Endothelial cell of umbilical vein (primary cell): ENCODE measurements at regions not wholly inside any gene's neighbourhood (a gene's known extent, or its start where the extent isn't known, plus 50 kb on each side); places are given as distances from the start of the nearest gene placed in this dataset.

ENCODE experiments used
- BruUV-seq: library from RNA; stranded (reverse); fragments of 400-500 nt; replicated peaks from 2 replicates; lab custom pipeline; 2021; lab: Mats Ljungman, UMichigan
- CTCF ChIA-PET: fragments of 300-600, 350-600 bp; sonication (Branson Sonifier 250); formaldehyde crosslinking; loops from one replicate; lab custom pipeline; 2021; ENCODE audit warnings: antibody characterized with exemption, inconsistent platforms; lab: Charles Lee
- POLR2A ChIA-PET: fragments of 300-600, 350-600 bp; sonication (Branson Sonifier 250); formaldehyde crosslinking; loops from one replicate; lab custom pipeline; 2021; ENCODE audit warnings: antibody characterized with exemption, inconsistent platforms; lab: Charles Lee
- DNase-seq: peaks from one replicate; pipeline ENCODE4 v3.0.0-alpha.2; 2011; ENCODE audit warnings: low read depth, low spot score
- FAIRE-seq: peaks from 2 replicates; lab custom pipeline; 2011; peaks lifted over from hg19 to GRCh38; lab: Jason Lieb, UNC
- H2AFZ ChIP-seq: 2 replicates; pipeline ENCODE4 v1.6.0; 2012; ENCODE audit warnings: low read depth, low read length, control low read depth, inconsistent platforms
- H3K27ac ChIP-seq: 2 replicates; pipeline ENCODE4 v1.5.1; 2011; ENCODE audit warnings: low read depth, mild to moderate bottlenecking, control low read depth, low read length, moderate library complexity; ENCODE audit not compliant: insufficient read depth
- H3K27me3 ChIP-seq, 2 experiments: 2 replicates each; pipeline versions ENCODE4 v1.6.0 to v1.6.1; 2011; ENCODE audit warnings: low read length in 2 of 2, mixed read lengths in 1 of 2; ENCODE audit not compliant: control insufficient read depth in 2 of 2, insufficient read depth in 2 of 2
- H3K36me3 ChIP-seq, 2 experiments: 2 replicates in 1 of 2; 3 replicates in 1 of 2; pipeline ENCODE4 v1.5.1; 2011; ENCODE audit warnings: low read length in 2 of 2, mild to moderate bottlenecking in 1 of 2, moderate library complexity in 1 of 2; ENCODE audit not compliant: control insufficient read depth in 2 of 2, insufficient read depth in 2 of 2; ENCODE audit errors: extremely low read depth in 1 of 2
- H3K4me1 ChIP-seq: 3 replicates; pipeline ENCODE4 v1.5.1; 2011; ENCODE audit warnings: mild to moderate bottlenecking, low read length; ENCODE audit not compliant: control insufficient read depth, insufficient read depth; ENCODE audit errors: extremely low read depth
- H3K4me2 ChIP-seq: 2 replicates; pipeline ENCODE4 v1.6.1; 2011; ENCODE audit warnings: low read length, control low read depth, mixed read lengths; ENCODE audit not compliant: insufficient read depth
- H3K4me3 ChIP-seq, 3 experiments: fragments of 200-600 bp in 1 of 3; sonication (generic), shearing (Covaris generic) in 1 of 3; replicated peaks in 1 of 3; 2 replicates each; pipeline ENCODE4 v1.5.1; 2011 to 2016; ENCODE audit warnings: control low read depth in 3 of 3, low read length in 3 of 3, mild to moderate bottlenecking in 2 of 3, inconsistent platforms in 1 of 3, low read depth in 1 of 3, moderate library complexity in 1 of 3; ENCODE audit not compliant: insufficient read depth in 1 of 3
- H3K79me2 ChIP-seq: 2 replicates; pipeline ENCODE4 v1.6.0; 2012; ENCODE audit warnings: low read length, inconsistent platforms; ENCODE audit not compliant: control insufficient read depth, insufficient read depth
- H3K9ac ChIP-seq: replicated peaks from 2 replicates; pipeline ENCODE3; 2011; ENCODE audit warnings: low read length, control low read depth; ENCODE audit not compliant: insufficient read depth; ENCODE audit errors: extremely low read depth
- H3K9me1 ChIP-seq: replicated peaks from 3 replicates; pipeline ENCODE4 v1.6.0; 2011; ENCODE audit warnings: mild to moderate bottlenecking, low read length; ENCODE audit not compliant: control insufficient read depth, insufficient read depth; ENCODE audit errors: extremely low read depth
- H3K9me3 ChIP-seq: replicated peaks from 2 replicates; pipeline ENCODE4 v1.5.1; 2012; ENCODE audit warnings: low read length, inconsistent platforms; ENCODE audit not compliant: control insufficient read depth, insufficient read depth
- H4K20me1 ChIP-seq: replicated peaks from 2 replicates; pipeline ENCODE3; 2011; ENCODE audit warnings: mild to moderate bottlenecking, low read length; ENCODE audit not compliant: control insufficient read depth, insufficient read depth; ENCODE audit errors: extremely low read depth
- EZH2 ChIP-seq: IDR thresholded peaks from 2 replicates; pipeline ENCODE4 v1.6.1; 2012; ENCODE audit warnings: borderline replicate concordance, low read depth, mild to moderate bottlenecking, moderate library complexity, low read length, inconsistent platforms; ENCODE audit not compliant: severe bottlenecking
- FOS ChIP-seq: IDR thresholded peaks from 2 replicates; pipeline ENCODE4 v1.6.1; 2011; ENCODE audit warnings: mild to moderate bottlenecking, low read length, moderate library complexity, borderline replicate concordance; ENCODE audit not compliant: insufficient read depth
- GATA2 ChIP-seq: IDR thresholded peaks from 2 replicates; pipeline ENCODE4 v1.7.0; 2011; ENCODE audit warnings: low read depth, mild to moderate bottlenecking, moderate library complexity, mixed read lengths, low read length; ENCODE audit not compliant: insufficient read length, insufficient read depth
- JUN ChIP-seq: IDR thresholded peaks from 2 replicates; pipeline ENCODE4 v1.6.1; 2011; ENCODE audit warnings: borderline replicate concordance, low read depth; ENCODE audit not compliant: insufficient read length, insufficient read depth
- MYC ChIP-seq: IDR thresholded peaks from one replicate; pipeline ENCODE4 v1.6.1; 2011; ENCODE audit warnings: mild to moderate bottlenecking, low read depth, low read length
- POLR2A ChIP-seq: IDR thresholded peaks from 2 replicates; pipeline ENCODE4 v1.6.1; 2012; ENCODE audit warnings: low read depth, mild to moderate bottlenecking, control low read depth, low read length
- POLR2AphosphoS5 ChIP-seq: IDR thresholded peaks from 2 replicates; pipeline ENCODE4 v1.6.1; 2012; ENCODE audit warnings: low read depth, mild to moderate bottlenecking, control low read depth, low read length, moderate library complexity; ENCODE audit not compliant: insufficient read depth
- dilution Hi-C: fragments of 300-500 bp; cut with MboI; formaldehyde crosslinking; loops from one replicate; pipeline ENCODE4 v1.15.0; 2019; ENCODE audit warnings: low sequenced_read_pairs; ENCODE audit not compliant: extremely low pct_ligation_motif_present
- intact Hi-C: fragments of 100-400 bp; cut with micrococcal nuclease; formaldehyde crosslinking; loops from one replicate; pipeline ENCODE4 v1.10.0; 2022
- TF ChIP-seq, protein P1 (sequence below): IDR thresholded peaks from 2 replicates; pipeline ENCODE4 v1.6.1; 2011; ENCODE audit not compliant: insufficient read depth, insufficient read length
- TF ChIP-seq, protein P2 (sequence below), 2 donors: IDR thresholded peaks; 1 replicate in 1 of 2; 2 replicates in 1 of 2; pipeline ENCODE4 v1.5.1; 2011; ENCODE audit warnings: low read length in 2 of 2, mild to moderate bottlenecking in 2 of 2, moderate library complexity in 2 of 2, control low read depth in 1 of 2, inconsistent platforms in 1 of 2, low read depth in 1 of 2; ENCODE audit not compliant: insufficient read depth in 1 of 2; ENCODE audit errors: extremely low read depth in 1 of 2

DNA sequence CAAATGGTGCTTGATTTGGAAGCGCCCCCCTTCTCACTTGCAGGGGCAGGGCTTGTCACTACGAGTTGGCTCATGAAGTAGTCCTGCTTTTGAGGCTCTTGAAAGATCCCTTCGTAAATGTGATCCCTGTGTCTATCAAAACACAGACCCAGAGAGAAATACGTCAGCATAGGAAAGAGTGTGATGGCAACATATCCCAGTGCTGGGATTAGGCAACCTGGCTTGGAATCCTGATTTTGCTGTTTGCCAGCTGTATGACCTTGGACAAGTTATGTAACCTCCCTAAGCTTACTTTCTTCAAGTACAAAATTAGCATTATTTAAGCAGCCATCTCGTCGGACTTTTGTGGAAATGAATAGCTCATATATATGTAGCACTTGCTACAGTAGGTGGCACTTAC is 228.4 kb downstream of the ATG4C start:
- ChIA-PET CTCF (no interaction called here), POLR2A (no interaction called here)
- Histone ChIP-seq H3K27me3 (no peaks in the 10 kb centered on the region), H3K4me2 (no peak overlapping the region), H3K4me3 (no peak overlapping the region), H2AFZ (no peak overlapping the region), H3K9me1 (no peaks in the 10 kb centered on the region), H3K79me2 (no peaks in the 10 kb centered on the region), H3K36me3 (no peaks in the 10 kb centered on the region), H3K9me3 (no peaks in the 10 kb centered on the region), H3K27ac (no peak overlapping the region), H4K20me1 (no peaks in the 10 kb centered on the region), H3K4me1 (no peaks in the 10 kb centered on the region), H3K9ac (no peak overlapping the region)
- BruUV-seq: no TSS peak
- dilution Hi-C loops: no loop called here
- intact Hi-C loops: no loop called here
- TF ChIP-seq JUN: no peak
- TF ChIP-seq POLR2A: no peak
- TF ChIP-seq POLR2AphosphoS5: no peak
- no peak for TF ChIP-seq FOS
- TF ChIP-seq, protein P1, sequence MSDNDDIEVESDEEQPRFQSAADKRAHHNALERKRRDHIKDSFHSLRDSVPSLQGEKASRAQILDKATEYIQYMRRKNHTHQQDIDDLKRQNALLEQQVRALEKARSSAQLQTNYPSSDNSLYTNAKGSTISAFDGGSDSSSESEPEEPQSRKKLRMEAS: no peak
- no peak for DNase-seq
- no peak for FAIRE-seq

DNA sequence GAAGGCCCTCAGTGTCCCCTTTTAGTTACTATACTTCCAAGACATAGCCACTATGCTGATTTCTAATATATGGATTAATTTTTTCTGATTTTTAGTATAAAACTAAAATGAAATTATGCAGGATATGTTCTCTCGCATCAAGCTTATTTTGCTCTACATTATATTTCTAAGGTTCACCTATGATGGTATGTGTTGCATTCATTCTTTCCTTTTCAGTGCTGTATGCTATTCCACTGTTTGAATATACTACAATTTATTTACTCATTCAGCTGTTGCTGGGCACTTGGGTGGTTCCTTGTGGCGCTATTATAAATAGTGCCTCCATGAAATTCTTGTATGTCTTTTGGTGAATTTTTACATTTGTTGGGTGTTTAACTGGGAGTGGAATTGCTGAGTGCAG is 230.3 kb downstream of the ATG4C start:
- H3K4me2 ChIP-seq: no peak overlapping the region
- no peak for DNase-seq
- FAIRE-seq: no peak

More for the DNA sequence above, 230.3 kb downstream of the ATG4C start:
- no peak overlapping the region for H2AFZ ChIP-seq
- H3K4me3 ChIP-seq: no peak overlapping the region
- H4K20me1 ChIP-seq: no peaks in the 10 kb centered on the region
- no peaks in the 10 kb centered on the region for H3K9me3 ChIP-seq
- no peaks in the 10 kb centered on the region for H3K36me3 ChIP-seq
- H3K79me2 ChIP-seq: no peaks in the 10 kb centered on the region
- BruUV-seq: no TSS peak
- no peaks in the 10 kb centered on the region for H3K9me1 ChIP-seq
- POLR2A ChIA-PET: no interaction called here
- no peaks in the 10 kb centered on the region for H3K27me3 ChIP-seq
- no peak overlapping the region for H3K9ac ChIP-seq
- no peak for TF ChIP-seq FOS
- no peak for TF ChIP-seq EZH2
- TF ChIP-seq POLR2AphosphoS5: no peak
- TF ChIP-seq, protein P1: no peak
- TF ChIP-seq GATA2: no peak
- TF ChIP-seq, protein P2, sequence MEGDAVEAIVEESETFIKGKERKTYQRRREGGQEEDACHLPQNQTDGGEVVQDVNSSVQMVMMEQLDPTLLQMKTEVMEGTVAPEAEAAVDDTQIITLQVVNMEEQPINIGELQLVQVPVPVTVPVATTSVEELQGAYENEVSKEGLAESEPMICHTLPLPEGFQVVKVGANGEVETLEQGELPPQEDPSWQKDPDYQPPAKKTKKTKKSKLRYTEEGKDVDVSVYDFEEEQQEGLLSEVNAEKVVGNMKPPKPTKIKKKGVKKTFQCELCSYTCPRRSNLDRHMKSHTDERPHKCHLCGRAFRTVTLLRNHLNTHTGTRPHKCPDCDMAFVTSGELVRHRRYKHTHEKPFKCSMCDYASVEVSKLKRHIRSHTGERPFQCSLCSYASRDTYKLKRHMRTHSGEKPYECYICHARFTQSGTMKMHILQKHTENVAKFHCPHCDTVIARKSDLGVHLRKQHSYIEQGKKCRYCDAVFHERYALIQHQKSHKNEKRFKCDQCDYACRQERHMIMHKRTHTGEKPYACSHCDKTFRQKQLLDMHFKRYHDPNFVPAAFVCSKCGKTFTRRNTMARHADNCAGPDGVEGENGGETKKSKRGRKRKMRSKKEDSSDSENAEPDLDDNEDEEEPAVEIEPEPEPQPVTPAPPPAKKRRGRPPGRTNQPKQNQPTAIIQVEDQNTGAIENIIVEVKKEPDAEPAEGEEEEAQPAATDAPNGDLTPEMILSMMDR (IDR thresholded peaks at IDR 0.05; ENCODE audit: extremely low read depth in 1 of 2, insufficient read depth in 1 of 2, low read depth in 1 of 2, low read length in 2 of 2): no peak
- TF ChIP-seq POLR2A: no peak
- TF ChIP-seq JUN: no peak
- no peak for TF ChIP-seq MYC
- H3K4me1 ChIP-seq: no peaks in the 10 kb centered on the region
- intact Hi-C loops: no loop called here
- dilution Hi-C loops: no loop called here
- H3K27ac ChIP-seq: no peak overlapping the region
- CTCF ChIA-PET: interaction anchor here (1.1 kb wide), 1 partner anchor 135 kb away, joined by 3 read pairs; no protein-coding TSS in a partner anchor
